Heart right ventricle (tissue), 16 donors: ENCODE measurements at regions not wholly inside any gene's neighbourhood (a gene's known extent, or its start where the extent isn't known, plus 50 kb on each side); places are given as distances from the start of the nearest gene placed in this dataset.
"Not testable (repeated sequence)": the region's sequence is repeated elsewhere in the genome, so short reads cannot be mapped to it uniquely, and the experiment has no call there.

Experiments used
- ATAC-seq, 8 donors: fragments of 200-7000 bp; cut with Tn5 transposase; one replicate each; pipeline ENCODE4 v1.9.1; 2020; ENCODE audit warnings: mild to moderate bottlenecking in 8 of 8, moderate library complexity in 8 of 8, moderate number of reproducible peaks in 1 of 8
- DNase-seq, 2 donors: peaks; one replicate each; pipeline ENCODE4 v3.0.0-alpha.2; 2020
- H3K27ac ChIP-seq, 10 donors: fragments of 200-600 bp; sonication (generic) in 2 of 10; one replicate each; pipeline versions ENCODE4 v1.5.0 to v1.8.0; 2020 to 2022; ENCODE audit warnings: mild to moderate bottlenecking in 3 of 10
- H3K27me3 ChIP-seq, 7 donors: fragments of 200-600 bp; one replicate each; pipeline ENCODE4 v1.8.0; 2021 to 2022; ENCODE audit warnings: mild to moderate bottlenecking in 2 of 7
- H3K36me3 ChIP-seq, 9 donors: fragments of 200-600 bp; sonication (generic) in 1 of 9; one replicate each; pipeline versions ENCODE4 v1.5.0 to v1.8.0; 2020 to 2022; ENCODE audit warnings: mild to moderate bottlenecking in 2 of 9
- H3K4me1 ChIP-seq, 9 donors: fragments of 200-600 bp; sonication (generic) in 1 of 9; one replicate each; pipeline versions ENCODE4 v1.5.0 to v1.8.0; 2020 to 2022; ENCODE audit warnings: mild to moderate bottlenecking in 4 of 9
- H3K4me3 ChIP-seq, 10 donors: fragments of 200-600 bp; sonication (generic) in 2 of 10; one replicate each; pipeline versions ENCODE4 v1.5.0 to v1.8.0; 2020 to 2022; ENCODE audit warnings: mild to moderate bottlenecking in 7 of 10, moderate library complexity in 2 of 10
- H3K9me3 ChIP-seq, 11 donors: fragments of 200-600 bp in 10 of 11; sonication (generic) in 2 of 11; one replicate each; pipeline versions ENCODE4 v1.5.0 to v1.8.0; 2013 to 2022; ENCODE audit warnings: mild to moderate bottlenecking in 2 of 11, control low read depth in 1 of 11, moderate library complexity in 1 of 11
- CTCF ChIP-seq, 9 donors: fragments of 200-600 bp; sonication (generic) in 2 of 9; IDR thresholded peaks; one replicate each; pipeline versions ENCODE4 v1.5.0 to v1.8.0; 2021 to 2022; ENCODE audit warnings: antibody characterized with exemption in 9 of 9, mild to moderate bottlenecking in 5 of 9, moderate library complexity in 1 of 9
- WGBS, 2 donors: extraction: QIAGEN DNeasy Blood & Tissue Kit; methylation state at CpG; one replicate each; pipeline ENCODE4 v1.1.7; 2013; ENCODE audit warnings: inconsistent platforms in 1 of 2; 5-methylcytosine and 5-hydroxymethylcytosine counted together
- intact Hi-C, 10 donors: fragments of 100-400 bp; cut with DNase I; formaldehyde crosslinking; loops; one replicate each; pipeline versions ENCODE4 v1.11.1 to v1.14.2; 2022
- donor health status: Arrhythmogenic right ventricular cardiomyopathy.
- donor health status: ischemic (EF 13 %, LVEDD 7.1; RV severe dilation, severe dysfunction).
- donor health status: healthy with polysubstance abuse.
- donor health status: DM: no; HTN: yes; CAD: no.
- donor health status: DM: no; HTN: no; CAD: no.
- donor health status: ischemic (EF 25% LVEDD 6.9; RV normal size, moderate dysfunction).
- donor health status: ischemic (EF 25% LVEDD 5.7; RV mildly dilated, moderate dysfunction).
- donor health status: healthy.
- donor health status: DM: yes; HTN: yes; CAD: no.
- donor health status: Ischemic cardiomyopathy.
- donor health status: ischemic (EF 35%, LVEDD 5.7; RV mildly dilated, moderate dysfunction).
- donor health status: nonischemic (EF 11% LVEDD 7.7; RV severe dilation, severe dysfunction).
- donor health status: DM: yes; HTN: yes; CAD: no.
- donor health status: PGD.
- donor health status: ischemic (EF 29% LVEDD 5.4; RV normal size, mild dysfunction).
- donor health status: nonischemic (EF 23%, LVEDD 6.1; RV moderate dilation, normal function).

- H3K27ac ChIP-seq = no peak overlapping the region
- WGBS, 2 donors = 66 to 68% methylated on average over 2 of the region's 2 CpGs
- H3K27me3 ChIP-seq = no peaks in the 10 kb centered on the region
- ATAC-seq (no peak), DNase-seq (no peak)
- H3K36me3 ChIP-seq = no peaks in the 10 kb centered on the region
- peaks cover 0 to 8% (median 0%) of the 10 kb centered on the region in 11 donors for H3K9me3 ChIP-seq
- no peaks in the 10 kb centered on the region for H3K4me1 ChIP-seq
- intact Hi-C loops = no loop called here
- H3K4me3 ChIP-seq = no peak overlapping the region
- no peak for TF ChIP-seq CTCF (IDR thresholded peaks at IDR 0.05)
Observed at GRCh38 chr10:8663131-8663530, 608.6 kb downstream of the GATA3 start.

DNA sequence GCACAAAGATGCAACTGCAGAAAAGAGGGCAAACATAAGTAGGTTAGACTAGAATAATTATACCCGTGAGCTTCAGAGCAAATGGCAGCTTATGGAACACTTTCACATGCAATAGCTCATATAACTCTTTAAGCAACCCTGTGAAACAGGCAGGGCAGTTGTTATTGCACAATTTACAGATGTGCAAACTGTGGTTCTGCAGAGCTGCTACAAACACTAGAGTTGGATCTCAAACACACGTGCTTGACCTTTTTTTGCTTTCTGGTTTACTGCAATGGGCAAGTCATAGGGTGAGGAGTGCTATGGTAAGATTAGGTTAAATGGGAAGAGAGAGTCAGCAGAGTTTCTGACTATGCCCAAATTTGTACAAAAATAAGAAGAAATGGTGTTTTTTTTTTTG, 610.8 kb downstream of the GATA3 start:
- H3K27ac ChIP-seq = no peak overlapping the region
- no peak for ATAC-seq
- no peaks in the 10 kb centered on the region for H3K4me1 ChIP-seq
- peaks cover 0 to 8% (median 0%) of the 10 kb centered on the region in 11 donors for H3K9me3 ChIP-seq
- no peaks in the 10 kb centered on the region for H3K36me3 ChIP-seq
- no peak overlapping the region for H3K4me3 ChIP-seq
- TF ChIP-seq CTCF (IDR thresholded peaks at IDR 0.05) = no peak
- H3K27me3 ChIP-seq = no peaks in the 10 kb centered on the region
- no peak for DNase-seq
- intact Hi-C loops = no loop called here
- 70 to 84% methylated on average over 2 of the region's 2 CpGs for WGBS, 2 donors

DNA sequence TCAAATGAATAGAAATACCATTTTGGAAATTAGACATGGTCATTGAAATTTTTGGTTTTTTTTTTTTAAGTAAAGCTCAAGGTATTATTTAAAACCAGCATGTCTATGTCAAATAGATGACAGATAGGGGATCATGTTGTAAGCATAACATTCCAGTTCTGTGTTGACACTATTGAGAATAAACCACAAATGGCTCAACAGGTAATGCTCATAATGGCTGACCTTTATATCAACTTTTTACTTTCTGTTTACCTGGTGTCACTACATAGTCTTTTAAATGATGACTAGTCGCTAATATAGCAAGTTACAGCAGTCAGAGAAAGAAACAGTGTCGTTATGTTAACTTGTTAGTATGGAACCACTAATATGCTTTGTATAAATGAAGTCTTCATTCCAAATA, 616.0 kb downstream of the GATA3 start:
- ATAC-seq = no peak
- intact Hi-C loops = no loop called here
- TF ChIP-seq CTCF (IDR thresholded peaks at IDR 0.05) = no peak
- no peaks in the 10 kb centered on the region for H3K27me3 ChIP-seq
- peaks cover 0 to 23% (median 2%) of the 10 kb centered on the region in 11 donors for H3K9me3 ChIP-seq
- H3K36me3 ChIP-seq = no peaks in the 10 kb centered on the region
- no peak for DNase-seq
- H3K4me1 ChIP-seq = no peaks in the 10 kb centered on the region
- no peak overlapping the region for H3K4me3 ChIP-seq
- WGBS, 2 donors = 85 to 91% methylated on average over 2 of the region's 2 CpGs
- no peak overlapping the region for H3K27ac ChIP-seq

DNA sequence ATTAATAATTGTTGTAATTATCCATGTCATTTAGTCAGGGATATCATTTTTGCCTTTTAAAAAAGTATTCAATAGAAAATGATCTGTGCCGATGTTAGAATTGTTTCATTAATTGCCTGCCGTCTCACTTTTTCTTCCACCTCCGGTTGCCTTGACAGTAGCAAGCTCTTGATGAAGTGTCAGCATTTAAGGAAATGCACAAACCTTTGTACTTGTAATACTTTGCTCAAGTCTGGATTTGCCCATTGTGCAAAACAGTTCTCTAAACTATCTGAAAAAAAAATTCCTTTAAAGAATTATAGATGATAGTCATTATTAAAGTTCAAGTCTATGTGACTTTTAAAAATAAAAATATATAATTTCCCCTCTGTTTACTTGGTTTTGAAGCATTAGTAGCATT, 619.7 kb downstream of the GATA3 start:
- 63 to 94% methylated on average over 3 of the region's 3 CpGs for WGBS, 2 donors
- H3K27me3 ChIP-seq = no peaks in the 10 kb centered on the region
- DNase-seq = no peak
- no peaks in the 10 kb centered on the region for H3K36me3 ChIP-seq
- TF ChIP-seq CTCF (IDR thresholded peaks at IDR 0.05) = no peak
- H3K27ac ChIP-seq = no peak overlapping the region
- no peak for ATAC-seq
- no peak overlapping the region for H3K4me3 ChIP-seq
- no peaks in the 10 kb centered on the region for H3K4me1 ChIP-seq
- H3K9me3 ChIP-seq = peaks cover 0 to 18% (median 0%) of the 10 kb centered on the region in 11 donors
- intact Hi-C loops = no loop called here

- DNase-seq (no peak), ATAC-seq (no peak)
- peaks cover 0 to 9% (median 0%) of the 10 kb centered on the region in 11 donors for H3K9me3 ChIP-seq
- no peaks in the 10 kb centered on the region for H3K36me3 ChIP-seq
- TF ChIP-seq CTCF (IDR thresholded peaks at IDR 0.05) = no peak
- H3K4me3 ChIP-seq = no peak overlapping the region
- no peak overlapping the region for H3K27ac ChIP-seq
- H3K27me3 ChIP-seq = no peaks in the 10 kb centered on the region
- 29 to 58% methylated on average over 6 of the region's 6 CpGs for WGBS, 2 donors
- intact Hi-C loops = no loop called here
- H3K4me1 ChIP-seq = no peaks in the 10 kb centered on the region
Observed at GRCh38 chr10:8677642-8678041, 623.2 kb downstream of the GATA3 start.

DNA sequence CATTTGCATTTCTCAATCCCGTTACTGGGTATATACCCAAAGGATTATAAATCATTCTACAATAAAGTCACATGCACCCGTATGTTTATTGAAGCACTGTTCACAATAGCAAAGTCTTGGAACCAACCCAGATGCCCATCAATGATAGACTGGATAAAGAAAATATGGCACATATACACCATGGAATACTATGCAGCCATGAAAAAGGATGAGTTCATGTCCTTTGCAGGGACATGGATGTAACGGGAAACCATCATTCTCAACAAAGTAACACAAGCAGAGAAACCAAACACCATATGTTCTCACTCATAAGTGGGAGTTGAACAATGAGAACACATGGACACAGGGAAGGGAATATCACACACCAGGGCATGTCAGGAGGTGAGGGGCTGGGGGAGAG, 630.4 kb downstream of the GATA3 start:
- H3K36me3 ChIP-seq, H3K4me3 ChIP-seq, H3K27ac ChIP-seq, H3K4me1 ChIP-seq, ATAC-seq, intact Hi-C loops, H3K9me3 ChIP-seq, DNase-seq, H3K27me3 ChIP-seq: not testable (repeated sequence)
- WGBS, 2 donors = 90 to 92% methylated on average over 3 of the region's 3 CpGs
